ENCODE measurements at regions not wholly inside any gene's neighbourhood (a gene's known extent, or its start where the extent isn't known, plus 50 kb on each side); places are given as distances from the start of the nearest gene placed in this dataset.
"Not testable (repeated sequence)": the region's sequence is repeated elsewhere in the genome, so short reads cannot be mapped to it uniquely, and the experiment has no call there.

- no peak for DNase-seq
Measured at GRCh38 chr3:39558775-39559306, 91.4 kb downstream of the MOBP start.

- no peak for DNase-seq
Measured at GRCh38 chr3:39559543-39559942, 92.1 kb downstream of the MOBP start.

GRCh38 chr3:39568508-39568907 lies 101.0 kb downstream of the MOBP start:
- DNase-seq, result no peak

- DNase-seq, result no peak
Measured at GRCh38 chr3:39569095-39569494, 101.6 kb downstream of the MOBP start.

GRCh38 chr3:39573392-39573791 lies 105.9 kb downstream of the MOBP start:
- DNase-seq, result peak; percentile 29

- DNase-seq, result no peak
Measured at GRCh38 chr3:39577541-39577940, 110.1 kb downstream of the MOBP start.

GRCh38 chr3:39586215-39586614 lies 118.7 kb downstream of the MOBP start:
- DNase-seq, result not testable (repeated sequence)

GRCh38 chr3:39587113-39587512 lies 119.6 kb downstream of the MOBP start:
- no peak for DNase-seq

GRCh38 chr3:39590806-39591205 lies 123.3 kb downstream of the MOBP start:
- no peak for DNase-seq

GRCh38 chr3:39592311-39593050 lies 125.0 kb downstream of the MOBP start:
- no peak for DNase-seq

- DNase-seq, result no peak
Measured at GRCh38 chr3:39593341-39593740, 125.9 kb downstream of the MOBP start.

- no peak for DNase-seq
Measured at GRCh38 chr3:39601241-39601640, 133.8 kb downstream of the MOBP start.

GRCh38 chr3:39605837-39606236 lies 138.4 kb downstream of the MOBP start:
- no peak for DNase-seq

GRCh38 chr3:39626198-39626597 lies 158.7 kb downstream of the MOBP start:
- no peak for DNase-seq

GRCh38 chr3:39631136-39631535 lies 163.7 kb downstream of the MOBP start:
- DNase-seq, result no peak

- DNase-seq, result no peak
Measured at GRCh38 chr3:39637807-39638206, 170.3 kb downstream of the MOBP start.

GRCh38 chr3:39638301-39638700 lies 170.8 kb downstream of the MOBP start:
- no peak for DNase-seq

- DNase-seq, result no peak
Measured at GRCh38 chr3:39639344-39640236, 169.8 kb upstream of the MYRIP start.

GRCh38 chr3:39641274-39641673 lies 168.1 kb upstream of the MYRIP start:
- DNase-seq, result no peak

- DNase-seq, result no peak
Measured at GRCh38 chr3:39644176-39644575, 165.2 kb upstream of the MYRIP start.

- DNase-seq, result not testable (repeated sequence)
Measured at GRCh38 chr3:39651256-39651655, 158.2 kb upstream of the MYRIP start.

GRCh38 chr3:39651993-39652739 lies 157.2 kb upstream of the MYRIP start:
- no peak for DNase-seq

GRCh38 chr3:39655718-39656117 lies 153.7 kb upstream of the MYRIP start:
- not testable (repeated sequence) for DNase-seq

Measured in NCI-H510A treated with DMSO at 0.1 percent for 48 hours (cell line).